ENCODE measurements at regions not wholly inside any gene's neighbourhood (a gene's known extent, or its start where the extent isn't known, plus 50 kb on each side); places are given as distances from the start of the nearest gene placed in this dataset.

- H3K4me1 ChIP-seq (ENCODE audit: control insufficient read depth, low read depth, low read length), result no peaks in the 10 kb centered on the region
- no peak overlapping the region for H3K27ac ChIP-seq (ENCODE audit: low read length)
- H3K4me3 ChIP-seq (ENCODE audit: low read length), result no peak overlapping the region
- no peak overlapping the region for H3K9ac ChIP-seq (ENCODE audit: low read length)
- no peaks in the 10 kb centered on the region for H3K9me3 ChIP-seq (ENCODE audit: control insufficient read depth, low read depth, low read length)
- H3K36me3 ChIP-seq (ENCODE audit: control insufficient read depth, low read depth, low read length), result no peaks in the 10 kb centered on the region
- no peaks in the 10 kb centered on the region for H3K27me3 ChIP-seq (ENCODE audit: control insufficient read depth, insufficient read depth, low read length)
These were observed 240.5 kb upstream of the ANKRD50 start for GRCh38 chr4:124953061-124953460.

DNA sequence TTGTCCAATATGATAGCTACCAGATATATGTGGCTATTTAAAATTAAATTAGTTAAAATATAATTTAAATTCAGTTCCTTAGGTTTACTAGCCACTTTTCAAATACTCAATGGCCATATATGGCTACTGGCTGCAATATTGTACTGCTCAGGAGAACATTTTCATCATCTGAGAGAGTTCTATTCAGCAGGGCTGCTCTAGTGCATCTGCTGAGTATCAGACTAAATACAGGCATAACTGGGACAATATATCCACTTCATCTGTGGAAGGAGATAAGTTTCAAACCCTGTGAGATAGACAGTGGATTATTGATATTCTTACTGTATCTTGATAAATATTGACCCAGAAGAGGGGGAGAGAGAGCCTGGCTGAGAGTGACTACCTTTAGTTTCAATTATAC lies 240.1 kb upstream of the ANKRD50 start:
- Histone ChIP-seq H3K9ac (ENCODE audit: low read length) (no peak overlapping the region), H3K4me3 (ENCODE audit: low read length) (no peak overlapping the region), H3K27ac (ENCODE audit: low read length) (no peak overlapping the region), H3K4me1 (ENCODE audit: control insufficient read depth, low read depth, low read length) (no peaks in the 10 kb centered on the region), H3K36me3 (ENCODE audit: control insufficient read depth, low read depth, low read length) (no peaks in the 10 kb centered on the region), H3K27me3 (ENCODE audit: control insufficient read depth, insufficient read depth, low read length) (no peaks in the 10 kb centered on the region), H3K9me3 (ENCODE audit: control insufficient read depth, low read depth, low read length) (no peaks in the 10 kb centered on the region)

DNA sequence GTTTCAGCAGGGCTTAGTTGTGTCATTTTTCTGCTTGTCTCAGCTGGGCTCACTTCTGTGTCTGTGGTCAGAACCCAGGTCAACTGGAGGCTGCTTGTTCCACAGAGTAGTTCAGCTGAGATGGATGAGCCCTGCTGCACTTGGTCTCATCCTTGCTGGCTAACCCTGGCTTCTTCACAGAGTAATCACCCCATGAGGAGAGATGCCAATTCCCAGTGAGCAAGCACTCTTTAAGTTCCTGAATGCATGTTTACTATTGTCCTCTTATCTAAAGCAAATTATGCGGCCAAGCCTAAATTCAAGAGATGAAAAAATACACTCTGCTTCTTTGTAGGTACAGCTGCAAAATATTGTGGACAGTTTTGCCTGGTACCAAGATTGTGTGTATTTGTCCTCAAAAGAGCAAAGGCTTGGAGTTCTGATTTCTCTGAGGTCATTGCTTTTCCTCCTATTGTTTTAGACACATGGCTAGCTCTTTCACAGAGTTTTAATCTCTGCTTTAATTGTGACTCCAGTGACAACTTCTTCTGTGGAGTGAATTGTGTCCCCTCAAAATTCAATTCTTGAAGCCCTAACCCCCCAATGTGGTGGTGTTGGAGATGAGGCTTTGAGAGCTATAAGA lies 236.6 kb upstream of the ANKRD50 start:
- no peak overlapping the region for H3K4me3 ChIP-seq (ENCODE audit: low read length)
- no peaks in the 10 kb centered on the region for H3K36me3 ChIP-seq (ENCODE audit: control insufficient read depth, low read depth, low read length)
- H3K27me3 ChIP-seq (ENCODE audit: control insufficient read depth, insufficient read depth, low read length), result no peaks in the 10 kb centered on the region
- no peaks in the 10 kb centered on the region for H3K4me1 ChIP-seq (ENCODE audit: control insufficient read depth, low read depth, low read length)
- H3K27ac ChIP-seq (ENCODE audit: low read length), result no peak overlapping the region
- H3K9ac ChIP-seq (ENCODE audit: low read length), result no peak overlapping the region
- no peaks in the 10 kb centered on the region for H3K9me3 ChIP-seq (ENCODE audit: control insufficient read depth, low read depth, low read length)

GRCh38 chr4:124947622-124948265 lies 235.2 kb upstream of the ANKRD50 start:
- no peak overlapping the region for H3K9ac ChIP-seq (ENCODE audit: low read length)

DNA sequence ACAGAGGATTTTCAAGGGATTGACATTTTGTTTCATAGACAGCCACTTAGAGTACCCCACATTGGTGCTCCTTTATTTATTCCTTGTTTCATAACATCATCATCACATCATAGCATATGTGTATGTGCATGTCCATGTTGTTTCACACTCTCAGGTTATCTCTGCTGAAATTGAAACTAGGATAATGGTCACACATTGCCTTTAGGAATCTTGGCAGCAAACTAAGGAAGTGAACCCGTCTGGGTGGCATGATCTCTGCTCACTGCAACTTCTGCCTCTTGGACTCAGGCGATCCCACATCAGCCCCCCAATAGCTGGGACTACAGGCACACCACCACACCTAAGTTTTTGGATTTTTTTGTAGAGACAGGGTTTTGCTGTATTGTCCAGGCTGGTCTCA lies 234.2 kb upstream of the ANKRD50 start:
- Histone ChIP-seq H3K4me1 (ENCODE audit: control insufficient read depth, low read depth, low read length) (no peaks in the 10 kb centered on the region), H3K27me3 (ENCODE audit: control insufficient read depth, insufficient read depth, low read length) (no peaks in the 10 kb centered on the region), H3K36me3 (ENCODE audit: control insufficient read depth, low read depth, low read length) (no peaks in the 10 kb centered on the region), H3K9ac (ENCODE audit: low read length) (no peak overlapping the region), H3K27ac (ENCODE audit: low read length) (no peak overlapping the region), H3K9me3 (ENCODE audit: control insufficient read depth, low read depth, low read length) (no peaks in the 10 kb centered on the region), H3K4me3 (ENCODE audit: low read length) (no peak overlapping the region)

More at GRCh38 chr4:124947622-124948265, 235.2 kb upstream of the ANKRD50 start:
- Histone ChIP-seq H3K27ac (ENCODE audit: low read length) (no peak overlapping the region), H3K36me3 (ENCODE audit: control insufficient read depth, low read depth, low read length) (no peaks in the 10 kb centered on the region), H3K9me3 (ENCODE audit: control insufficient read depth, low read depth, low read length) (no peaks in the 10 kb centered on the region), H3K4me3 (ENCODE audit: low read length) (no peak overlapping the region), H3K27me3 (ENCODE audit: control insufficient read depth, insufficient read depth, low read length) (no peaks in the 10 kb centered on the region), H3K4me1 (ENCODE audit: control insufficient read depth, low read depth, low read length) (no peaks in the 10 kb centered on the region)

- H3K27ac ChIP-seq (ENCODE audit: low read length), result no peak overlapping the region
- no peak overlapping the region for H3K9ac ChIP-seq (ENCODE audit: low read length)
- H3K27me3 ChIP-seq (ENCODE audit: control insufficient read depth, insufficient read depth, low read length), result no peaks in the 10 kb centered on the region
- no peaks in the 10 kb centered on the region for H3K9me3 ChIP-seq (ENCODE audit: control insufficient read depth, low read depth, low read length)
- no peaks in the 10 kb centered on the region for H3K4me1 ChIP-seq (ENCODE audit: control insufficient read depth, low read depth, low read length)
- H3K36me3 ChIP-seq (ENCODE audit: control insufficient read depth, low read depth, low read length), result no peaks in the 10 kb centered on the region
- H3K4me3 ChIP-seq (ENCODE audit: low read length), result no peak overlapping the region
These were observed 232.9 kb upstream of the ANKRD50 start for GRCh38 chr4:124945422-124945821.

DNA sequence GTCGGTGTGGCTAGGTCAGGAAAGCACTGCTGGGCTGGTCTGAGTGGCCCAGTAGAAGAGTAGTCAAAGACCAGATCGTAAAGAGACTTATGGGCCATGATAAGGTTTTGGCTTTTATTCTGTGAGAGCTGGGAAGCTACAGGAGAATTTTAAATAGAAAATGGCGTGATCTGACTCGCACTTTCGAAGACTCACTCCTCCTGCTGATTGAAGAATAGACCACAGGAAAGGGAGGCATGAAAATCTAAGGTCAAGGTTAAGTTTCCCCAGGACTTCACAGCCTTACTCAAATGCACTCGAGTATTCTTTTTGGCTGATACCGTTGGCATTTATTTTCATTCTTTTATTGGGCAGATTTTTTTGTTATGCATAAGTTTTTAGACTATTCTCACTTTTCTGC lies 231.4 kb upstream of the ANKRD50 start:
- H3K27ac ChIP-seq (ENCODE audit: low read length), result no peak overlapping the region
- H3K36me3 ChIP-seq (ENCODE audit: control insufficient read depth, low read depth, low read length), result no peaks in the 10 kb centered on the region
- no peak overlapping the region for H3K4me3 ChIP-seq (ENCODE audit: low read length)
- no peak overlapping the region for H3K9ac ChIP-seq (ENCODE audit: low read length)
- no peaks in the 10 kb centered on the region for H3K27me3 ChIP-seq (ENCODE audit: control insufficient read depth, insufficient read depth, low read length)
- no peaks in the 10 kb centered on the region for H3K4me1 ChIP-seq (ENCODE audit: control insufficient read depth, low read depth, low read length)
- no peaks in the 10 kb centered on the region for H3K9me3 ChIP-seq (ENCODE audit: control insufficient read depth, low read depth, low read length)

- Histone ChIP-seq H3K9ac (ENCODE audit: low read length) (no peak overlapping the region), H3K27ac (ENCODE audit: low read length) (no peak overlapping the region), H3K27me3 (ENCODE audit: control insufficient read depth, insufficient read depth, low read length) (no peaks in the 10 kb centered on the region), H3K4me1 (ENCODE audit: control insufficient read depth, low read depth, low read length) (no peaks in the 10 kb centered on the region), H3K4me3 (ENCODE audit: low read length) (no peak overlapping the region), H3K36me3 (ENCODE audit: control insufficient read depth, low read depth, low read length) (no peaks in the 10 kb centered on the region), H3K9me3 (ENCODE audit: control insufficient read depth, low read depth, low read length) (no peaks in the 10 kb centered on the region)
These were observed 230.8 kb upstream of the ANKRD50 start for GRCh38 chr4:124943145-124943889.

GRCh38 chr4:124941267-124941666 lies 228.7 kb upstream of the ANKRD50 start:
- H3K9ac ChIP-seq (ENCODE audit: low read length), result no peak overlapping the region
- no peak overlapping the region for H3K27ac ChIP-seq (ENCODE audit: low read length)
- peaks cover 10% of the 10 kb centered on the region for H3K4me1 ChIP-seq (ENCODE audit: control insufficient read depth, low read depth, low read length)

GRCh38 chr4:124940387-124940786 lies 227.9 kb upstream of the ANKRD50 start:
- Histone ChIP-seq H3K4me3 (ENCODE audit: low read length) (no peak overlapping the region), H3K36me3 (ENCODE audit: control insufficient read depth, low read depth, low read length) (no peaks in the 10 kb centered on the region), H3K9me3 (ENCODE audit: control insufficient read depth, low read depth, low read length) (no peaks in the 10 kb centered on the region), H3K9ac (ENCODE audit: low read length) (no peak overlapping the region), H3K27me3 (ENCODE audit: control insufficient read depth, insufficient read depth, low read length) (no peaks in the 10 kb centered on the region), H3K4me1 (ENCODE audit: control insufficient read depth, low read depth, low read length) (peaks cover 10% of the 10 kb centered on the region), H3K27ac (ENCODE audit: low read length) (no peak overlapping the region)

More at GRCh38 chr4:124941267-124941666, 228.7 kb upstream of the ANKRD50 start:
- H3K27me3 ChIP-seq (ENCODE audit: control insufficient read depth, insufficient read depth, low read length), result no peaks in the 10 kb centered on the region
- H3K9me3 ChIP-seq (ENCODE audit: control insufficient read depth, low read depth, low read length), result no peaks in the 10 kb centered on the region
- no peak overlapping the region for H3K4me3 ChIP-seq (ENCODE audit: low read length)
- H3K36me3 ChIP-seq (ENCODE audit: control insufficient read depth, low read depth, low read length), result no peaks in the 10 kb centered on the region

- no peak overlapping the region for H3K4me3 ChIP-seq (ENCODE audit: low read length)
- H3K9me3 ChIP-seq (ENCODE audit: control insufficient read depth, low read depth, low read length), result no peaks in the 10 kb centered on the region
- no peaks in the 10 kb centered on the region for H3K36me3 ChIP-seq (ENCODE audit: control insufficient read depth, low read depth, low read length)
- no peak overlapping the region for H3K9ac ChIP-seq (ENCODE audit: low read length)
- H3K4me1 ChIP-seq (ENCODE audit: control insufficient read depth, low read depth, low read length), result peaks cover 14% of the 10 kb centered on the region
- no peak overlapping the region for H3K27ac ChIP-seq (ENCODE audit: low read length)
- no peaks in the 10 kb centered on the region for H3K27me3 ChIP-seq (ENCODE audit: control insufficient read depth, insufficient read depth, low read length)
These were observed 227.4 kb upstream of the ANKRD50 start for GRCh38 chr4:124939908-124940307.
